ENCODE measurements at regions not wholly inside any gene's neighbourhood (a gene's known extent, or its start where the extent isn't known, plus 50 kb on each side); places are given as distances from the start of the nearest gene placed in this dataset.

DNA sequence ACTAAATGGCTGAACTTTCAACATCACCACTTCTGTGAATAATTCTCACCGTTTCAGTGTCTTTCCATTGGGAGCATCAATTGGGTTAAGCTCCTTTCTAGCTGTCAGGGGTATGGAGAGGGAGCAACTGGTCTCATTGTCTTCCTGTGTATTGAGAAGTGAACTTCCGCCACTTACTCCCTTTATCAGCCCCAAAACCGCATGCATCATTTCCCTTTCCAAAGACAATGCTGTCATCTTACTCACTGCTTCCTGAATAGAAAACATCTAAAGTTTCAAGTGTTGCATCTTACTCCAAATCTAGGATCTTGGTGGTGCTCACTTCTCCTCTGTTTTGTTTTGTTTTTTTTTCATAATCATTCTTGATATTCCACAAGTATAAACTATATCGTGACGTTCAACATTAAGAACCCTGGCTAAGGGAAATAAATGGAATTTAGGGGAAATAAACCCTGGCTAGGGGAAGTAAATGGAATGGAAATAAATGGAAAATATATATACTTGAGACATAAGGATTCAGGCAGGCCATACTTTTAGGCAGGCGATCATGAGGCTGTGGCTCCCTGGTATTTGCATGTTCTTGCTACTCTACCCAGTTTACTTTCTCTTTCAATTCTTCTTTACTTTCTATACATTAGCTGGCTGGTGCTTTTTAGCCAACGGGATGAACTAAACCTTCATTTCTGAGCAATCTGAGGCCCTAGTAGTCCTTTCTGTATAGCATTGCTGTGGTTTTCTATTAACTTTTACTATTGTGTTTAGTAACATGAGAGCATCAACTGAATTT lies 371.9 kb downstream of the BMPER start:
- TF ChIP-seq POLR2A (IDR thresholded peaks at IDR 0.05; ENCODE audit: low read depth): no peak
- TF ChIP-seq, protein P1, sequence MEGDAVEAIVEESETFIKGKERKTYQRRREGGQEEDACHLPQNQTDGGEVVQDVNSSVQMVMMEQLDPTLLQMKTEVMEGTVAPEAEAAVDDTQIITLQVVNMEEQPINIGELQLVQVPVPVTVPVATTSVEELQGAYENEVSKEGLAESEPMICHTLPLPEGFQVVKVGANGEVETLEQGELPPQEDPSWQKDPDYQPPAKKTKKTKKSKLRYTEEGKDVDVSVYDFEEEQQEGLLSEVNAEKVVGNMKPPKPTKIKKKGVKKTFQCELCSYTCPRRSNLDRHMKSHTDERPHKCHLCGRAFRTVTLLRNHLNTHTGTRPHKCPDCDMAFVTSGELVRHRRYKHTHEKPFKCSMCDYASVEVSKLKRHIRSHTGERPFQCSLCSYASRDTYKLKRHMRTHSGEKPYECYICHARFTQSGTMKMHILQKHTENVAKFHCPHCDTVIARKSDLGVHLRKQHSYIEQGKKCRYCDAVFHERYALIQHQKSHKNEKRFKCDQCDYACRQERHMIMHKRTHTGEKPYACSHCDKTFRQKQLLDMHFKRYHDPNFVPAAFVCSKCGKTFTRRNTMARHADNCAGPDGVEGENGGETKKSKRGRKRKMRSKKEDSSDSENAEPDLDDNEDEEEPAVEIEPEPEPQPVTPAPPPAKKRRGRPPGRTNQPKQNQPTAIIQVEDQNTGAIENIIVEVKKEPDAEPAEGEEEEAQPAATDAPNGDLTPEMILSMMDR (IDR thresholded peaks at IDR 0.05): no peak
- no peak for TF ChIP-seq EP300 (IDR thresholded peaks at IDR 0.05)
- no peak for TF ChIP-seq POLR2AphosphoS5 (IDR thresholded peaks at IDR 0.05)

Data from esophagus muscularis mucosa (tissue), 4 donors.